GM18499 (cell line): ENCODE measurements at regions not wholly inside any gene's neighbourhood (a gene's known extent, or its start where the extent isn't known, plus 50 kb on each side); places are given as distances from the start of the nearest gene placed in this dataset.
"Not testable (repeated sequence)": the region's sequence is repeated elsewhere in the genome, so short reads cannot be mapped to it uniquely, and the experiment has no call there.

Experiments
- ATAC-seq: cut with Tn5 transposase; IDR thresholded peaks from one replicate; pipeline ENCODE4 v1.9.1; 2021; ENCODE audit warnings: moderate number of reproducible peaks; ENCODE audit not compliant: insufficient read depth, unreplicated experiment

DNA sequence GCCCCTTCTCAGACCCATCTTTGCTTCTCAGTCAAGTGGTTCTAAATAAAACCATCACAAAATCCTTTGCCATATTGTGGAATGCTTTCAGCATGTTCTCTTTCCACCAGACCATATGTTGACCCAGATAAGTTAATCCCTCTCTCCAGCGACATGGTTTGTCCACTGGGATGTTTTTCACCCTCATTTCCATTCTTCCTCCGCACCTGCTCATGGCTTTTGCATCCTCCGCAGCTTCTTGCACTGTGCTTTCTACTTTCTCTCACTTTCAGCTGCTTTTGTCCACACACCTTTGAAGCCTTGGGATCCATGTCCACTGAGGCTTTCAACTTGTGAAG, 52.3 kb upstream of the WAC start:
- ATAC-seq, result no peak

DNA sequence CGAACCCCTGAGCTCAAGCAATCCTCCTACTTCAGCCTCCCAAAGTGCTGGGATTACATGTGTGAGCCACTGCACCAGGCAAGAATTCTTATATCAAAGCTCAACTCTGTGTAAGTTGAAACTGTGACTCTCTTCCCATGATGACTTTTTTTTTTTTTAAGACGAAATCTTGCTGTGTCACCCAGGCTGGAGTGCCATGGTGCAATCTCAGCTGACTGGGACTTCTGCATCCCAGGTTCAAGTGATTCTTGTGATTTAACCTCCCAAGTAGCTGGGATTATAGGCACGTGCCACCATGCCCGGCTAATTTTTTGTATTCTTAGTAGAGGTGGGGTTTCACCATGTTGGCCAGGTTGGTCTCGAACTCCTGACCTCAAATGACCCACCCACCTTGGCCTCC, 51.6 kb upstream of the WAC start:
- ATAC-seq, result not testable (repeated sequence)

GRCh38 chr10:28481968-28482367, 51.0 kb upstream of the WAC start:
- ATAC-seq, result no peak
